HG03097 (cell line): ENCODE measurements at regions not wholly inside any gene's neighbourhood (a gene's known extent, or its start where the extent isn't known, plus 50 kb on each side); places are given as distances from the start of the nearest gene placed in this dataset.
"Not testable (repeated sequence)": the region's sequence is repeated elsewhere in the genome, so short reads cannot be mapped to it uniquely, and the experiment has no call there.

ENCODE experiments used
- ATAC-seq: cut with Tn5 transposase; IDR thresholded peaks from one replicate; pipeline ENCODE4 v1.9.1; 2021; ENCODE audit not compliant: unreplicated experiment, low FRiP score

GRCh38 chr2:183868707-183869106, 729.6 kb upstream of the ZNF804A start:
- no peak for ATAC-seq

- ATAC-seq, result no peak
Measured at GRCh38 chr2:183872131-183872530, 726.2 kb upstream of the ZNF804A start.

GRCh38 chr2:183881978-183882377, 716.4 kb upstream of the ZNF804A start:
- ATAC-seq, result no peak

- no peak for ATAC-seq
Measured at GRCh38 chr2:183892315-183892941, 705.9 kb upstream of the ZNF804A start.

GRCh38 chr2:183898641-183899040, 699.7 kb upstream of the ZNF804A start:
- no peak for ATAC-seq

GRCh38 chr2:183901931-183902330, 696.4 kb upstream of the ZNF804A start:
- no peak for ATAC-seq

- ATAC-seq, result no peak
Measured at GRCh38 chr2:183903026-183903425, 695.3 kb upstream of the ZNF804A start.

- not testable (repeated sequence) for ATAC-seq
Measured at GRCh38 chr2:183916041-183916440, 682.3 kb upstream of the ZNF804A start.

- ATAC-seq, result no peak
Measured at GRCh38 chr2:183919167-183919566, 679.2 kb upstream of the ZNF804A start.

GRCh38 chr2:183919926-183920325, 678.4 kb upstream of the ZNF804A start:
- ATAC-seq, result no peak

- ATAC-seq, result no peak
Measured at GRCh38 chr2:183925281-183925680, 673.0 kb upstream of the ZNF804A start.

GRCh38 chr2:183926433-183926832, 671.9 kb upstream of the ZNF804A start:
- no peak for ATAC-seq

- no peak for ATAC-seq
Measured at GRCh38 chr2:183927406-183928325, 670.7 kb upstream of the ZNF804A start.

- no peak for ATAC-seq
Measured at GRCh38 chr2:183935005-183935404, 663.3 kb upstream of the ZNF804A start.

- ATAC-seq, result no peak
Measured at GRCh38 chr2:183937220-183937619, 661.1 kb upstream of the ZNF804A start.

- ATAC-seq, result no peak
Measured at GRCh38 chr2:183946193-183946592, 652.1 kb upstream of the ZNF804A start.

GRCh38 chr2:183948861-183949260, 649.5 kb upstream of the ZNF804A start:
- no peak for ATAC-seq

GRCh38 chr2:183950673-183951072, 647.7 kb upstream of the ZNF804A start:
- no peak for ATAC-seq

GRCh38 chr2:183951630-183952029, 646.7 kb upstream of the ZNF804A start:
- no peak for ATAC-seq

- ATAC-seq, result no peak
Measured at GRCh38 chr2:183952741-183953140, 645.6 kb upstream of the ZNF804A start.

- ATAC-seq, result no peak
Measured at GRCh38 chr2:183963609-183964008, 634.7 kb upstream of the ZNF804A start.

GRCh38 chr2:183964565-183964964, 633.8 kb upstream of the ZNF804A start:
- ATAC-seq, result no peak
